CD14-positive monocyte (primary cell): ENCODE measurements at regions not wholly inside any gene's neighbourhood (a gene's known extent, or its start where the extent isn't known, plus 50 kb on each side); places are given as distances from the start of the nearest gene placed in this dataset.

Source experiments
- DNase-seq, 3 donors: peaks; one replicate each; pipeline ENCODE4 v3.0.0-alpha.2; 2011 to 2022
- H2AFZ ChIP-seq: 2 replicates; pipeline ENCODE4 v1.6.0; 2012; ENCODE audit warnings: mild to moderate bottlenecking, low read depth, low read length, inconsistent platforms; ENCODE audit not compliant: insufficient read depth, poor library complexity, severe bottlenecking
- H3K27ac ChIP-seq, 2 donors: 1 replicate in 1 of 2; 2 replicates in 1 of 2; pipeline ENCODE4 v1.5.1; 2012 to 2013; ENCODE audit warnings: low read length in 2 of 2, control low read depth in 1 of 2, inconsistent platforms in 1 of 2, low read depth in 1 of 2, mild to moderate bottlenecking in 1 of 2
- H3K27me3 ChIP-seq, 2 donors: one replicate each; pipeline versions ENCODE4 v1.6.0 to v1.6.1; 2011 to 2013; ENCODE audit warnings: low read length in 2 of 2; ENCODE audit not compliant: control insufficient read depth in 2 of 2, insufficient read depth in 2 of 2
- H3K36me3 ChIP-seq, 2 donors: replicated peaks in 1 of 2; 1 replicate in 1 of 2; 2 replicates in 1 of 2; pipeline versions ENCODE4 v1.5.1 to v1.6.1; 2012 to 2013; ENCODE audit warnings: low read length in 2 of 2, control low read depth in 1 of 2, inconsistent platforms in 1 of 2, mild to moderate bottlenecking in 1 of 2; ENCODE audit not compliant: insufficient read depth in 2 of 2, control insufficient read depth in 1 of 2
- H3K4me1 ChIP-seq, 2 donors: 1 replicate in 1 of 2; 2 replicates in 1 of 2; pipeline versions ENCODE4 v1.5.1 to v1.6.1; 2012 to 2013; ENCODE audit warnings: low read length in 2 of 2, control low read depth in 1 of 2, inconsistent platforms in 1 of 2, mild to moderate bottlenecking in 1 of 2, moderate library complexity in 1 of 2; ENCODE audit not compliant: insufficient read depth in 2 of 2, control insufficient read depth in 1 of 2
- H3K4me2 ChIP-seq: replicated peaks from 2 replicates; pipeline ENCODE3; 2012; ENCODE audit warnings: low read length, moderate library complexity, mild to moderate bottlenecking; ENCODE audit not compliant: poor library complexity, severe bottlenecking; ENCODE audit errors: extremely low read depth
- H3K4me3 ChIP-seq, 3 experiments: fragments of 200-600 bp in 1 of 3; sonication (generic) in 1 of 3; replicated peaks in 1 of 3; 1 replicate in 2 of 3; 2 replicates in 1 of 3; pipeline ENCODE4 v1.5.1; 2011 to 2013; ENCODE audit warnings: low read length in 3 of 3, mild to moderate bottlenecking in 3 of 3, control low read depth in 2 of 3, low read depth in 2 of 3, inconsistent platforms in 1 of 3, moderate library complexity in 1 of 3
- H3K79me2 ChIP-seq: 2 replicates; pipeline ENCODE4 v1.6.0; 2012; ENCODE audit warnings: mild to moderate bottlenecking, control low read depth, inconsistent platforms, low read length, moderate library complexity; ENCODE audit not compliant: insufficient read depth
- H3K9ac ChIP-seq: 2 replicates; pipeline ENCODE4 v1.6.0; 2017; ENCODE audit warnings: low read length, mild to moderate bottlenecking; ENCODE audit not compliant: insufficient read depth, poor library complexity, severe bottlenecking
- H3K9me3 ChIP-seq, 2 donors: replicated peaks in 1 of 2; 1 replicate in 1 of 2; 2 replicates in 1 of 2; pipeline versions ENCODE4 v1.5.1 to v1.6.1; 2012 to 2013; ENCODE audit warnings: low read length in 2 of 2, control low read depth in 1 of 2; ENCODE audit not compliant: control insufficient read depth in 1 of 2, insufficient read depth in 1 of 2
- H4K20me1 ChIP-seq: 2 replicates; pipeline ENCODE4 v1.6.0; 2012; ENCODE audit warnings: mild to moderate bottlenecking, low read length, control low read depth, moderate library complexity; ENCODE audit not compliant: insufficient read depth
- H3K27ac Mint-ChIP-seq, 7 donors: one replicate each; pipeline ENCODE4 v1.8.0; 2020; ENCODE audit warnings: mild to moderate bottlenecking in 7 of 7, mixed read lengths in 7 of 7, moderate library complexity in 6 of 7, inconsistent platforms in 2 of 7
- H3K27me3 Mint-ChIP-seq, 3 donors: one replicate each; pipeline ENCODE4 v1.8.0; 2021 to 2022; ENCODE audit warnings: low read depth in 3 of 3, mild to moderate bottlenecking in 3 of 3, mixed read lengths in 3 of 3, moderate library complexity in 3 of 3, inconsistent platforms in 1 of 3
- H3K36me3 Mint-ChIP-seq, 2 donors: one replicate each; pipeline ENCODE4 v1.8.0; 2020; ENCODE audit warnings: mixed read lengths in 2 of 2, inconsistent platforms in 1 of 2, mild to moderate bottlenecking in 1 of 2
- H3K4me1 Mint-ChIP-seq: one replicate; pipeline ENCODE4 v1.8.0; 2020; ENCODE audit warnings: mild to moderate bottlenecking, mixed read lengths
- H3K4me3 Mint-ChIP-seq, 2 donors: one replicate each; pipeline ENCODE4 v1.8.0; 2020; ENCODE audit warnings: mild to moderate bottlenecking in 2 of 2, mixed read lengths in 2 of 2, moderate library complexity in 1 of 2
- H3K9me3 Mint-ChIP-seq, 7 donors: one replicate each; pipeline ENCODE4 v1.8.0; 2020 to 2022; ENCODE audit warnings: mixed read lengths in 7 of 7, mild to moderate bottlenecking in 6 of 7, moderate library complexity in 6 of 7, inconsistent platforms in 2 of 7
- WGBS: methylation state at CpG from one replicate; pipeline ENCODE4 v1.1.5; 2013; ENCODE audit warnings: missing lambda C conversion rate; ENCODE audit not compliant: insufficient coverage; 5-methylcytosine and 5-hydroxymethylcytosine counted together
- intact Hi-C, 2 donors: fragments of 100-400 bp; cut with micrococcal nuclease; formaldehyde crosslinking; loops; one replicate each; pipeline versions ENCODE4 v1.15.0 to v1.15.1; 2023
- TF ChIP-seq, protein P1 (sequence below): fragments of 200-600 bp; IDR thresholded peaks from one replicate; pipeline ENCODE4 v1.8.0; 2022; ENCODE audit warnings: antibody characterized with exemption, mild to moderate bottlenecking

DNA sequence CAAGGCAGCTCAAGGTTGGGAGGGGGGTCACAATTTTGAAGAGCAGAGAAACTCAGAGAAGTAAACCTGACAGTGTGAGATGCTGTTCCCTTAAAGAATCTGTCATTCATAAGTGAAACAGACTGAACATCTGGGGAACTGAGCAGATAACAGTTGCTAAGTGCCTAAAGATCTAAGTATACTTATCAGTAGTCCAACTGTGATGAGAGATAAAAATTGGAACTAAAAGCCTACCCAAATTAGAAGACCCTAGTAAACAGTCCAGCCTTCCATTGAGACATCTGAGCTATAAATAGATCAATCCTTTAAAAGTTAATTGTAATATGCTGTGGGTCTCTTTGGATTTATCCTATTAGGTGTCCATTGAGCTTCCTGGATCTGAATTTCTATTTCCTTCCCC, 692.8 kb upstream of the ZNF608 start:
- DNase-seq = no peak
- H3K36me3 ChIP-seq = no peaks in the 10 kb centered on the region
- H3K36me3 Mint-ChIP-seq = no peaks in the 10 kb centered on the region
- H4K20me1 ChIP-seq = no peaks in the 10 kb centered on the region
- peaks cover 15 to 21% of the 10 kb centered on the region in 2 donors for H3K9me3 ChIP-seq
- no peak overlapping the region for H3K27ac Mint-ChIP-seq
- H3K27me3 Mint-ChIP-seq = peaks cover 0 to 2% (median 0%) of the 10 kb centered on the region in 3 donors
- no peak overlapping the region for H3K4me2 ChIP-seq
- H3K79me2 ChIP-seq = no peaks in the 10 kb centered on the region
- H3K9ac ChIP-seq = no peak overlapping the region
- H3K4me3 ChIP-seq = no peak overlapping the region
- TF ChIP-seq, protein P1, sequence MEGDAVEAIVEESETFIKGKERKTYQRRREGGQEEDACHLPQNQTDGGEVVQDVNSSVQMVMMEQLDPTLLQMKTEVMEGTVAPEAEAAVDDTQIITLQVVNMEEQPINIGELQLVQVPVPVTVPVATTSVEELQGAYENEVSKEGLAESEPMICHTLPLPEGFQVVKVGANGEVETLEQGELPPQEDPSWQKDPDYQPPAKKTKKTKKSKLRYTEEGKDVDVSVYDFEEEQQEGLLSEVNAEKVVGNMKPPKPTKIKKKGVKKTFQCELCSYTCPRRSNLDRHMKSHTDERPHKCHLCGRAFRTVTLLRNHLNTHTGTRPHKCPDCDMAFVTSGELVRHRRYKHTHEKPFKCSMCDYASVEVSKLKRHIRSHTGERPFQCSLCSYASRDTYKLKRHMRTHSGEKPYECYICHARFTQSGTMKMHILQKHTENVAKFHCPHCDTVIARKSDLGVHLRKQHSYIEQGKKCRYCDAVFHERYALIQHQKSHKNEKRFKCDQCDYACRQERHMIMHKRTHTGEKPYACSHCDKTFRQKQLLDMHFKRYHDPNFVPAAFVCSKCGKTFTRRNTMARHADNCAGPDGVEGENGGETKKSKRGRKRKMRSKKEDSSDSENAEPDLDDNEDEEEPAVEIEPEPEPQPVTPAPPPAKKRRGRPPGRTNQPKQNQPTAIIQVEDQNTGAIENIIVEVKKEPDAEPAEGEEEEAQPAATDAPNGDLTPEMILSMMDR = no peak
- no peak overlapping the region for H2AFZ ChIP-seq
- no peak overlapping the region for H3K4me3 Mint-ChIP-seq
- no peaks in the 10 kb centered on the region for H3K4me1 ChIP-seq
- H3K27ac ChIP-seq = no peak overlapping the region
- H3K4me1 Mint-ChIP-seq = no peaks in the 10 kb centered on the region
- peaks cover 4 to 25% (median 14%) of the 10 kb centered on the region in 7 donors for H3K9me3 Mint-ChIP-seq
- intact Hi-C loops = no loop called here
- H3K27me3 ChIP-seq = no peaks in the 10 kb centered on the region

DNA sequence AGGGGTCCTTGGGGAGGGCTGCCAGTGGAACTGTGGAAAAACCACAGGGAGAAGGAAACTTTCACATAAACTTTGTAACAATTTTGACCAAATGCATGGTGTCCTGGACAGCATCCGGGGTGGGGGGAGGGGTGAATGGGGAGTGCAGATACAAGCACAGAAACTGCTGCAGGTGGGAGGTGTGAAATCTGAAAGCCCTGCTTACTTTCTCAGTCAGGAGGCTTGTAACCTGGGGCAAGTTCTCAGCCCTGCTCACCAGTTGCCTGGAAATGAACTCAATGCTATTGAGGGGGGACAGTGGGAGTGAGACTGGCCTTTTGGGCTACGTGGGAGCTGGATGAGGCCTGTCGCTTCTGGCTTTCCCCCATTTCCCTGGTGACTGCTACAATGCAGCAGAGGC, 694.5 kb upstream of the ZNF608 start:
- Mint-ChIP-seq H3K27me3 (peaks cover 0 to 2% (median 0%) of the 10 kb centered on the region in 3 donors), H3K36me3 (no peaks in the 10 kb centered on the region), H3K4me3 (no peak overlapping the region), H3K27ac (no peak overlapping the region), H3K4me1 (no peaks in the 10 kb centered on the region), H3K9me3 (peaks cover 8 to 23% (median 15%) of the 10 kb centered on the region in 7 donors)
- no peaks in the 10 kb centered on the region for H4K20me1 ChIP-seq
- intact Hi-C loops = no loop called here
- no peaks in the 10 kb centered on the region for H3K36me3 ChIP-seq
- H3K27ac ChIP-seq = no peak overlapping the region
- no peak overlapping the region for H3K4me3 ChIP-seq
- TF ChIP-seq, protein P1 = no peak
- no CpG with 5 or more reads among the region's 3 CpGs for WGBS
- H3K4me1 ChIP-seq = no peaks in the 10 kb centered on the region
- H3K4me2 ChIP-seq = no peak overlapping the region
- peaks cover 15 to 21% of the 10 kb centered on the region in 2 donors for H3K9me3 ChIP-seq
- H3K9ac ChIP-seq = no peak overlapping the region
- no peak for DNase-seq
- H3K27me3 ChIP-seq = no peaks in the 10 kb centered on the region
- H2AFZ ChIP-seq = no peak overlapping the region
- H3K79me2 ChIP-seq = no peaks in the 10 kb centered on the region
